HCT116 (cell line): ENCODE measurements at regions not wholly inside any gene's neighbourhood (a gene's known extent, or its start where the extent isn't known, plus 50 kb on each side); places are given as distances from the start of the nearest gene placed in this dataset.

Experiments
- ATAC-seq: fragments of 200-7000 bp; cut with Tn5 transposase; 2 replicates; pipeline ENCODE4 v1.9.1; 2020; ENCODE audit warnings: mild to moderate bottlenecking, moderate library complexity
- BruUV-seq: library from RNA; stranded (reverse); fragments of 400-500 nt; replicated peaks from 2 replicates; lab custom pipeline; 2021; lab: Mats Ljungman, UMichigan
- CTCF ChIA-PET: fragments of 300-600 bp; sonication (Branson Sonifier 250); formaldehyde crosslinking; loops from one replicate; lab custom pipeline; 2021; ENCODE audit warnings: antibody characterized with exemption; lab: Charles Lee
- POLR2A ChIA-PET: fragments of 300-600, 350-600 bp; sonication (Branson Sonifier 250); formaldehyde crosslinking; loops from one replicate; lab custom pipeline; 2021; ENCODE audit warnings: antibody characterized with exemption; lab: Charles Lee
- RAD21 ChIA-PET, 2 experiments: fragments of 300-600 bp; sonication (Branson Sonifier 250); formaldehyde crosslinking; loops; one replicate each; lab custom pipeline; 2023; ENCODE audit warnings: low total read pairs in 2 of 2; ENCODE audit not compliant: uncharacterized antibody in 2 of 2, unreplicated experiment in 2 of 2, low non-redundant PET in 1 of 2; lab: Charles Lee
- DNase-seq: peaks from one replicate; pipeline ENCODE4 v3.0.0-alpha.2; 2010; ENCODE audit warnings: low read depth, low spot score
- H2AFZ ChIP-seq: fragments of 200-600 bp; shearing (Covaris generic), sonication (generic); 2 replicates; pipeline ENCODE4 v1.6.1; 2017; ENCODE audit warnings: low read depth, mixed run types, mixed read lengths, antibody characterized with exemption, low read length; ENCODE audit not compliant: poor library complexity, severe bottlenecking
- H3K27ac ChIP-seq: 2 replicates; pipeline ENCODE4 v1.5.1; 2012; ENCODE audit warnings: low read depth, low read length
- H3K27me3 ChIP-seq: fragments of 200-600 bp; sonication (generic); 2 replicates; pipeline ENCODE4 v1.6.1; 2016; ENCODE audit warnings: mixed run types, low read length, mixed read lengths; ENCODE audit not compliant: insufficient read depth
- H3K36me3 ChIP-seq, 2 experiments: fragments of 200-500 bp in 1 of 2; fragments of 200-600 bp in 1 of 2; sonication (Bioruptor generic) in 1 of 2; sonication (generic) in 1 of 2; 2 replicates each; pipeline versions ENCODE4 v1.5.1 to v1.6.1; 2014 to 2016; ENCODE audit warnings: low read length in 2 of 2, inconsistent platforms in 1 of 2, mixed read lengths in 1 of 2, mixed run types in 1 of 2; ENCODE audit not compliant: insufficient read depth in 2 of 2, control insufficient read depth in 1 of 2
- H3K4me1 ChIP-seq, 2 experiments: fragments of 200-600 bp in 1 of 2; sonication (generic) in 1 of 2; 2 replicates each; pipeline versions ENCODE4 v1.5.1 to v1.6.1; 2012 to 2017; ENCODE audit warnings: low read length in 2 of 2, inconsistent platforms in 1 of 2, mild to moderate bottlenecking in 1 of 2, mixed read lengths in 1 of 2, mixed run types in 1 of 2, moderate library complexity in 1 of 2; ENCODE audit not compliant: insufficient read depth in 2 of 2, control insufficient read depth in 1 of 2
- H3K4me2 ChIP-seq: fragments of 200-600 bp; sonication (generic); 2 replicates; pipeline ENCODE4 v1.6.1; 2017; ENCODE audit warnings: mixed run types, low read length, mixed read lengths
- H3K4me3 ChIP-seq, 2 experiments: fragments of 200-600 bp in 1 of 2; sonication (generic) in 1 of 2; replicated peaks in 1 of 2; 2 replicates each; pipeline ENCODE4 v1.5.1; 2011 to 2016; ENCODE audit warnings: low read length in 2 of 2, control low read depth in 1 of 2, low read depth in 1 of 2, mild to moderate bottlenecking in 1 of 2, mixed read lengths in 1 of 2, mixed run types in 1 of 2
- H3K79me2 ChIP-seq: fragments of 200-600 bp; sonication (generic); 2 replicates; pipeline ENCODE4 v1.6.1; 2017; ENCODE audit warnings: mild to moderate bottlenecking, mixed run types, low read length, moderate library complexity, mixed read lengths; ENCODE audit not compliant: insufficient read depth
- H3K9ac ChIP-seq: fragments of 200-600 bp; sonication (generic); 2 replicates; pipeline ENCODE4 v1.6.1; 2016; ENCODE audit warnings: low read length, mixed read lengths
- H3K9me2 ChIP-seq: fragments of 200-600 bp; sonication (generic), shearing (Covaris generic); 2 replicates; pipeline ENCODE4 v1.6.1; 2017; ENCODE audit warnings: mixed run types, mild to moderate bottlenecking, moderate library complexity; ENCODE audit not compliant: insufficient read depth
- H3K9me3 ChIP-seq, 2 experiments: fragments of 200-500 bp in 1 of 2; fragments of 200-600 bp in 1 of 2; sonication (Bioruptor generic) in 1 of 2; sonication (generic) in 1 of 2; 2 replicates each; pipeline ENCODE4 v1.6.1; 2014 to 2017; ENCODE audit warnings: low read length in 2 of 2, mixed read lengths in 2 of 2, inconsistent platforms in 1 of 2, low read depth in 1 of 2, mild to moderate bottlenecking in 1 of 2, mixed run types in 1 of 2, moderate library complexity in 1 of 2; ENCODE audit not compliant: control insufficient read depth in 1 of 2, insufficient read depth in 1 of 2
- H4K20me1 ChIP-seq: fragments of 200-600 bp; sonication (generic), shearing (Covaris generic); 2 replicates; pipeline ENCODE4 v1.6.1; 2017; ENCODE audit warnings: mixed run types, mild to moderate bottlenecking, moderate library complexity; ENCODE audit not compliant: insufficient read depth
- ATF3 ChIP-seq: IDR thresholded peaks from 2 replicates; pipeline ENCODE4 v1.6.1; 2012
- CBX3 ChIP-seq: IDR thresholded peaks from 2 replicates; pipeline ENCODE4 v1.6.1; 2012; ENCODE audit warnings: low read depth
- EGR1 ChIP-seq: IDR thresholded peaks from 2 replicates; pipeline ENCODE4 v1.6.1; 2012; ENCODE audit warnings: low read depth
- ELF1 ChIP-seq: IDR thresholded peaks from 2 replicates; pipeline ENCODE4 v1.6.1; 2012; ENCODE audit warnings: low read depth, borderline replicate concordance
- FOSL1 ChIP-seq: IDR thresholded peaks from 2 replicates; pipeline ENCODE4 v1.6.1; 2012; ENCODE audit warnings: low read depth
- POLR2A ChIP-seq: IDR thresholded peaks from 2 replicates; pipeline ENCODE4 v1.7.0; 2011; ENCODE audit warnings: borderline replicate concordance; ENCODE audit not compliant: insufficient read depth, insufficient read length; ENCODE audit errors: extremely low read depth
- TCF7L2 ChIP-seq: IDR thresholded peaks from 2 replicates; pipeline ENCODE4 v1.7.0; 2011; ENCODE audit warnings: borderline replicate concordance, inconsistent platforms; ENCODE audit not compliant: insufficient read depth, insufficient read length; ENCODE audit errors: extremely low read depth
- YY1 ChIP-seq: IDR thresholded peaks from 2 replicates; pipeline ENCODE4 v1.6.1; 2011; ENCODE audit warnings: low read length, low read depth, moderate library complexity, mild to moderate bottlenecking; ENCODE audit not compliant: insufficient replicate concordance; ENCODE audit errors: extremely low read depth
- ZBTB33 ChIP-seq: IDR thresholded peaks from 2 replicates; pipeline ENCODE4 v1.6.1; 2011; ENCODE audit warnings: mild to moderate bottlenecking, low read length, moderate library complexity; ENCODE audit not compliant: insufficient replicate concordance; ENCODE audit errors: extremely low read depth
- ZFX ChIP-seq: fragments of 450-650 bp; IDR thresholded peaks from 2 replicates; pipeline ENCODE4 v1.6.1; 2017
- intact Hi-C: fragments of 100-400 bp; cut with micrococcal nuclease; formaldehyde crosslinking; loops from 2 replicates; pipeline ENCODE4 v1.10.0; 2022
- TF ChIP-seq, protein P1 (sequence below), 3 experiments: fragments of 200-600 bp in 1 of 3; sonication (generic) in 1 of 3; IDR thresholded peaks in 2 of 3; conservative IDR thresholded peaks in 1 of 3; 2 replicates each; pipeline ENCODE4 v1.5.1; 2012 to 2017; ENCODE audit warnings: low read depth in 2 of 3, low read length in 2 of 3, antibody characterized with exemption in 1 of 3, borderline replicate concordance in 1 of 3, control low read depth in 1 of 3, mild to moderate bottlenecking in 1 of 3, mixed read lengths in 1 of 3, mixed run types in 1 of 3, moderate library complexity in 1 of 3; ENCODE audit not compliant: insufficient read depth in 1 of 3
- TF ChIP-seq, protein P2 (sequence below): IDR thresholded peaks from 2 replicates; pipeline ENCODE4 v1.6.1; 2012; ENCODE audit warnings: low read depth

DNA sequence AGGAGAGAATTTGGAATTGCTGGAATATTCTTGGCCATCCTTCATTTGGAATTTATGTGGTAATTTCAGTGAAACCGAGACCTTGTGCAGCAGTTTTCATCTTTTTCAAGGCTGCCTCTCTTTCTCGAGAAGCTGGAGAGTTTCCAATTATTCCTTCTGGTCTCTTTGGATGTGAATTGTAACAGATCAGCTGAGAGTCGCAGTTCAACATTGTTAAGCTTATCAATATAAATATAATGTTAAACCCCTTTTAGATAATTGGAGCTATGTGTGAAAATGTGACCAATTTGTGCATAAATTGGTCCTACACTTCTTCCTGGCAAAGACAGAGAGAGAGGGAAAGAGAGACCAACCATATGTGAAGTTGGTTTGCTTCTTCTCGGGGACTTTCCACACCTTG lies 425.6 kb downstream of the TSHZ3 start:
- Histone ChIP-seq H2AFZ (no peak overlapping the region), H3K9me3 (peaks cover 4 to 50% of the 10 kb centered on the region in 2 experiments; a peak in 2 of 4 replicates), H3K4me1 (no peaks in the 10 kb centered on the region), H3K9me2 (no peaks in the 10 kb centered on the region), H3K4me2 (no peak overlapping the region), H3K4me3 (no peak overlapping the region), H4K20me1 (no peaks in the 10 kb centered on the region), H3K27me3 (no peaks in the 10 kb centered on the region), H3K36me3 (no peaks in the 10 kb centered on the region), H3K9ac (no peak overlapping the region), H3K27ac (no peak overlapping the region), H3K79me2 (no peaks in the 10 kb centered on the region)
- ATAC-seq (no peak), DNase-seq (no peak)
- intact Hi-C loops, result no loop called here
- no peak for TF ChIP-seq POLR2A
- no peak for TF ChIP-seq ZBTB33
- TF ChIP-seq TCF7L2, result no peak
- no peak for TF ChIP-seq EGR1
- no peak for TF ChIP-seq ATF3
- no peak for TF ChIP-seq ELF1
- TF ChIP-seq, protein P1, sequence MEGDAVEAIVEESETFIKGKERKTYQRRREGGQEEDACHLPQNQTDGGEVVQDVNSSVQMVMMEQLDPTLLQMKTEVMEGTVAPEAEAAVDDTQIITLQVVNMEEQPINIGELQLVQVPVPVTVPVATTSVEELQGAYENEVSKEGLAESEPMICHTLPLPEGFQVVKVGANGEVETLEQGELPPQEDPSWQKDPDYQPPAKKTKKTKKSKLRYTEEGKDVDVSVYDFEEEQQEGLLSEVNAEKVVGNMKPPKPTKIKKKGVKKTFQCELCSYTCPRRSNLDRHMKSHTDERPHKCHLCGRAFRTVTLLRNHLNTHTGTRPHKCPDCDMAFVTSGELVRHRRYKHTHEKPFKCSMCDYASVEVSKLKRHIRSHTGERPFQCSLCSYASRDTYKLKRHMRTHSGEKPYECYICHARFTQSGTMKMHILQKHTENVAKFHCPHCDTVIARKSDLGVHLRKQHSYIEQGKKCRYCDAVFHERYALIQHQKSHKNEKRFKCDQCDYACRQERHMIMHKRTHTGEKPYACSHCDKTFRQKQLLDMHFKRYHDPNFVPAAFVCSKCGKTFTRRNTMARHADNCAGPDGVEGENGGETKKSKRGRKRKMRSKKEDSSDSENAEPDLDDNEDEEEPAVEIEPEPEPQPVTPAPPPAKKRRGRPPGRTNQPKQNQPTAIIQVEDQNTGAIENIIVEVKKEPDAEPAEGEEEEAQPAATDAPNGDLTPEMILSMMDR (IDR thresholded peaks at IDR 0.05 in 2 of 3, conservative IDR thresholded peaks at IDR 0.05 in 1 of 3; ENCODE audit: borderline replicate concordance in 1 of 3, insufficient read depth in 1 of 3, low read depth in 2 of 3, low read length in 2 of 3), result no peak
- no peak for TF ChIP-seq CBX3
- TF ChIP-seq FOSL1, result no peak
- TF ChIP-seq, protein P2, sequence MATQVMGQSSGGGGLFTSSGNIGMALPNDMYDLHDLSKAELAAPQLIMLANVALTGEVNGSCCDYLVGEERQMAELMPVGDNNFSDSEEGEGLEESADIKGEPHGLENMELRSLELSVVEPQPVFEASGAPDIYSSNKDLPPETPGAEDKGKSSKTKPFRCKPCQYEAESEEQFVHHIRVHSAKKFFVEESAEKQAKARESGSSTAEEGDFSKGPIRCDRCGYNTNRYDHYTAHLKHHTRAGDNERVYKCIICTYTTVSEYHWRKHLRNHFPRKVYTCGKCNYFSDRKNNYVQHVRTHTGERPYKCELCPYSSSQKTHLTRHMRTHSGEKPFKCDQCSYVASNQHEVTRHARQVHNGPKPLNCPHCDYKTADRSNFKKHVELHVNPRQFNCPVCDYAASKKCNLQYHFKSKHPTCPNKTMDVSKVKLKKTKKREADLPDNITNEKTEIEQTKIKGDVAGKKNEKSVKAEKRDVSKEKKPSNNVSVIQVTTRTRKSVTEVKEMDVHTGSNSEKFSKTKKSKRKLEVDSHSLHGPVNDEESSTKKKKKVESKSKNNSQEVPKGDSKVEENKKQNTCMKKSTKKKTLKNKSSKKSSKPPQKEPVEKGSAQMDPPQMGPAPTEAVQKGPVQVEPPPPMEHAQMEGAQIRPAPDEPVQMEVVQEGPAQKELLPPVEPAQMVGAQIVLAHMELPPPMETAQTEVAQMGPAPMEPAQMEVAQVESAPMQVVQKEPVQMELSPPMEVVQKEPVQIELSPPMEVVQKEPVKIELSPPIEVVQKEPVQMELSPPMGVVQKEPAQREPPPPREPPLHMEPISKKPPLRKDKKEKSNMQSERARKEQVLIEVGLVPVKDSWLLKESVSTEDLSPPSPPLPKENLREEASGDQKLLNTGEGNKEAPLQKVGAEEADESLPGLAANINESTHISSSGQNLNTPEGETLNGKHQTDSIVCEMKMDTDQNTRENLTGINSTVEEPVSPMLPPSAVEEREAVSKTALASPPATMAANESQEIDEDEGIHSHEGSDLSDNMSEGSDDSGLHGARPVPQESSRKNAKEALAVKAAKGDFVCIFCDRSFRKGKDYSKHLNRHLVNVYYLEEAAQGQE, result no peak
- no peak for TF ChIP-seq ZFX
- no peak for TF ChIP-seq YY1
- BruUV-seq, result no TSS peak
- RAD21 ChIA-PET, result no interaction called here
- POLR2A ChIA-PET, result no interaction called here
- CTCF ChIA-PET, result no interaction called here
